HG03280 (cell line): ENCODE measurements at regions not wholly inside any gene's neighbourhood (a gene's known extent, or its start where the extent isn't known, plus 50 kb on each side); places are given as distances from the start of the nearest gene placed in this dataset.

Source experiments
- ATAC-seq: cut with Tn5 transposase; IDR thresholded peaks from one replicate; pipeline ENCODE4 v1.9.1; 2021; ENCODE audit warnings: mild to moderate bottlenecking, moderate library complexity; ENCODE audit not compliant: unreplicated experiment

DNA sequence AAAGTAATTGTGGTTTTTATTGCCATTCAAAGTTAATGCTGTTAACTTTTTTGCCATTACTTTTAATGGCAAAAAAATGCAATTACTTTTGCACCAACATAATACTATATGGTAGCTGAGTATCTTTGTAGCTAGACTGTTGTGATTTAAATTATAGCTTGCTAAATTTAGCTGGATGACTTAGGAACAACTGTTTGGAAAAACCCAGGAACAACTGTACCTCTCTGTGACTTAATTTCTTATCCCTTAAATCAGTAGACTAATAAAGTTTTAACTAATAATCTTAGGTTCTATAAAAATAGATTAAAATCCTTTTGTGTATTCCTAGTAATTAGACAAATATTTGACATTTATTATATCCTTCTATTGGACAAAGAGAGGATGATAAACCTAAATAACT is 268.2 kb downstream of the TENT5A start:
- ATAC-seq = no peak

DNA sequence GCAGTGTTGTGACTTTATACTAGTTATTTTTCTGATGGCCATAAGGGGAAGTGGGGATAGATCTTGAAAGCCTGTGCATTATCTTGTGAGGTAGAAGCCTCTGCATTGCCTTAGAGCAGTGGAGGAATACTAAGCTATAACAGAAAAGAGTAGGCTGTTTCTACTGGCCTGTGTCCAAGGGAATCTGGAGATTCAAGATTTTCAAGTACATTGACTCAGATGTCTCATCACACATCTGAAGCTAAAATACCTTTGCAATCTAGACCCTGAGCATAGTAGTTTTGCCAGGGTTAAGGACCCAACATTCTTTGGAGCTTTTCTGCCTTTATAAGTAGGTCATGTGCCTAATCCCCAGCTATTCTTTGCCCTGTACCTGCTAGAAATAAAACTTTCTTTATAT is 272.3 kb downstream of the TENT5A start:
- no peak for ATAC-seq

DNA sequence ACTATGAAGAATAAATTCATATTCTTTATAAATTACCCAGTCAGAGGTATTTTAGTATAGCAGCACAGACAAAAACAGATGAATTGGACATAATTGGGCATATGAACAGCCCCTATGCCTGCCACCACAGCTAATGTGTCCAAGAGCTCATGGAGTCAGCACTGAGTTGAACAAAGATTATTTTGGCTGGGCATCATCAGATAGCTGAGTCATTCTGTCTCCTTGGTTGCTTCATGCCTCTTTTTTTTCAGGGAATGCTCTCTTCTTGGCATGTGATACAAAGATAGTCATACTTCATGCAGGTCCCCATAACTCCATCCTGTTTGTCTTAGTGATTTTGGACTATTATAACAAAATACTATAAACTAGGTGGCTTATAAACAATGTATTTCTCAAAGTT is 275.6 kb downstream of the TENT5A start:
- ATAC-seq = no peak

DNA sequence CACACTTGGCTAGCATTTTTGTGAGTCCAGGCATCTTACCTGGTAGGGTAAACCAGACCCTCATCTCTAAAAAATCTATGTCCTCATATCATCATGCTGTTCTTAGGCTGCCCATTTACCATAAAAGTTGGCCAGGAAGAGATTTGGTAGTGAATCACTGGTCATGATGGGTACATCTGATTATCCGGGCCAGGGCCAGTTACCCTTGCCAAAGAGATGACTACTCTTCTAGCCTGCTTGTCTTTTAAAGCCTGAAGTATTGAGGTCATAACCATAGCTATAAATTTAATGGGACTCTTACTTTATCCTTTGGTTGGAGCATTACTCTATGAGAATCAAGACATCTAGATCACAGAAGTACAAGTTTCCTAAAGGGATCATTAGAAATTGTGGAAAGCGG is 276.8 kb downstream of the TENT5A start:
- no peak for ATAC-seq

DNA sequence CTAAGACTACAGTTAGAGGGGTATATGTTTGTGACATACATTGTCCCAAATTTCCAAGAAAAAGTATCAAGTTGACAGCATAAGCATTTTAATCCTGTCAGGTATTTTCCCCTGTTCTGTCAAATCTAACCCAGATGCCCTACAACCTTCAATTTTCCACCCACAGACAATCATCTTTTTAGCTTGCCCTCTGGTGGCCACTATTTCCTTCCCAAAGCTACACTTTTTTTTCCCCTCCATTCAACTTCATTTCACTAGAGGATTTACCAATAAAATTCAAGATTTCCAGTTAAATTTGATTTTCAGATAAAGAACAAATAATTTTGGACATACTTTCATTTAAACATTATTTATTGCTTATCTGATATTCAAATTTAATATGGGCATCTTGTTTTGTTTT is 286.6 kb downstream of the TENT5A start:
- no peak for ATAC-seq

DNA sequence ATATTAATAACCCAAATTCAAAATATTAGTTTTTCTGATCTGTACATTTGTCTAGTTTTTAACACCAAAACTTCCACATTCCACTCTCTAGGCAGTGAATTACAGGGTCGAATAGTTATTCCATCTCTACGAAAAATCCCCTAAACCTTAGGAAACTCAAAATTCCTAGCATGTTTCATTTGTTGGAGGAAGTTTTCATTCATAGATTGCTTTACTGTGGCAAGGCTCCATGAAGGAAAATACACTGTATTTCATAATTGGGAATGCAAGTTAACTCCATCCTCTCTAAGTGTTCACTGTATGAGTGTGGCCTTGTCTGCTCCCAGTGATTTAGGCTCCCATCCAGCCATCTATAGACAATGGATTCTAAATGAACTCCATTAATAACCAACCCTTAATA is 296.1 kb downstream of the TENT5A start:
- ATAC-seq = no peak

DNA sequence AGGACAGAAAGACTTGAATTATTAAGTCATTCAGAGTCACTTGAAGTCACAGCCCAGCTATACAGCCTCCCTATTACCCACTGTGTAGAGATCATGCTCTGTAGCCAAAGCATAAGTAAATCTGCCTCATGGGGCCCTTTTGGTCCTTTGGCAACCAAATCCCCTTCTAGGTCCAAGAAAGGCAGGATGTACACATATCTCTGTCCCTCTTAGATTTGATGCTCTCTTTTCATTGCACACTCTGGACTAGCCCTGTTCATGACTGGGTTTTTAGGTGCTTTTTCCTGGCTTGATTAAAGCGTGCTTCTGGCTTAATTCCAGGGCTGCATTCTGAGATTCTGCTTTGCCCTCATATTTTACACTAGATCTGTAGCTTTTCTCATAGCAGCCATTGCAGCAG is 296.8 kb downstream of the TENT5A start:
- ATAC-seq = no peak

DNA sequence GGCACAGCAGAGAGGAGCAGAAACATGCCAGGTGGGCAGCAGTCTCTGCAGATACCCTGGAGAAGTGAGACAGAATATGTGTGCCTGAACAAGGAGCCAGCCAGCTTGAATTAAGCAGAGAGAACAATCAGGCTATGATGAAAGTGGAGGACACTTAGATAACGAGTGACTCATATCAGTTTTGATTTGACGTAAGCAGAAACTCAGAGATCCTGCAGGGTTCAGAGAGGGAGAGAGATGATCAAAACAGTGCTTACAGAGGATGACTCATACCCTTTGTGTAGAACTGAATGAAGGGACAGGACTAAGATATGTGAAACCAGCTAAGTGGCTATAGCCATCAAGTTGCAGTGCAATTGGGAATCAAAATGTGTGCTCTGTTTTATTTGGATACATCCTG is 300.7 kb downstream of the TENT5A start:
- ATAC-seq = peak; percentile 96

DNA sequence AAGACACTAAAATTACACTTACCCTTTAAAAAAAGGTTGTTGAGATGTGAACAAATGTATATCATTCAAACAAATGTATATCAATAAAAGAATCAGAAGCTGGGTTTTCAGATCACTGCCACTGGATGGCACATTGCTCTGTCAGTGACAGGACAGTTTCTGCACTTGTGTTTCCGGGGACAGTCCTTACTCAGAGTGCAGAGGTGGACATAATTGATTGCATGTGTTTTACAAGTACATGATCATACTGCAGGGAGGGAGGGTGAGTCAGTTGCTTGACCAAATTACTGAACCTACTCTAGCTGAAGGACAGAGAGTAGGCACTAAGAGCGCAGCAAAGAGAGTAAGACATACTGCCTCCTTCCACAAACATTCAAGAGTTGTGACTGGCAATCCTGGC is 302.3 kb downstream of the TENT5A start:
- ATAC-seq = no peak

DNA sequence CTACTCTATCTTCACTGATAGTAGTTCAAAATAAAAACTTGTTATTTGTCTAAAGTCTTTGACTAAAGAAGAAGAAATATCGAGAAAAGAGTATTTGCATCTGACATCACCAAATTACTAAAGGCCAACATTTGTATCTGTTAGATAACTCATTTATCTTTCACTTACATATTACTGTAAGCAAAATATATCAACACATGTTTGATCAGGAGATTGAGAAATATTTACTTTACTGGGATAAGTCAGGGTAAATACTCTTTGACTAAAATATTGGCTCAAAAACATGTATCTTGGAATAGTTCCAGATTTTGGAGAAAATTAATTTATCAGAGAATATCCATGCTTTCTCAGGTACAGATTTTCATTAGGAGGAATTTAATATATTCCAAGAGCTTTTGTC is 306.0 kb downstream of the TENT5A start:
- no peak for ATAC-seq

DNA sequence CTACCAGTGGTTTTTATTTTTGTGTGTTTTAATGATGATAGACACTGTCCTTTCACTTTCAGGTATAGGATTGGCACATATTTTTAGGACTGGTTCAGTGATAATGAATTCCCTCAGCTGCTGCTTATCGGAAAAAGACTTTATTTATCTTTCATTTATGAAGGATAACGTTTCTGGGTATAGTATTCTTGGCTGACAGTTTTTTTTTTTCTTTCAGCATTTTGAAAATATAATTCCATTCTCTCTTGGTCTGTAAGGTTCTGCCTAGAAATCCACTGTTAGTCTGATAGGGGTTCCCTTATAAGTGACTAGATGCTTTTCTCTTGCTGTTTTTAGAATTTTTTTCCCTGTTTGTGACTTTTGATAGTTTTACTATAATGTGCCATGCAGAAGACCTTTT is 313.1 kb downstream of the TENT5A start:
- ATAC-seq = no peak

DNA sequence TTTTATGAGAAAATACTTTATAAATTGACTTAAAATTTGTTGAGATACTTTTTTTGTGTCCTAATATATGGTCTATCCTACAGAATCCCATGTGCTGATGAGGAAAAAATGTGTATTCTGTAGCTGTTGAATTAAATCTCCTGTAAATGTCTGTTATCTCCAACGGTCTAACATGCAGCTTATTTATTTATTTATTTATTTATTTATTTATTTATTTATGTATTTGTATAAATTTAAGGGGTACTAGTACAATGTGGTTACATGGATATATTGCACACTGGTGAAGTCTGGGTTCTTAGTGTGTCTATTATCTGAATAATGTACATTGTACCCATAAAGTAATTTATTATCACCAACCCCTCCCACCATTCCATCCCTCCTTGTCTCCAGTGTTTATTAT is 315.5 kb downstream of the TENT5A start:
- ATAC-seq = no peak

DNA sequence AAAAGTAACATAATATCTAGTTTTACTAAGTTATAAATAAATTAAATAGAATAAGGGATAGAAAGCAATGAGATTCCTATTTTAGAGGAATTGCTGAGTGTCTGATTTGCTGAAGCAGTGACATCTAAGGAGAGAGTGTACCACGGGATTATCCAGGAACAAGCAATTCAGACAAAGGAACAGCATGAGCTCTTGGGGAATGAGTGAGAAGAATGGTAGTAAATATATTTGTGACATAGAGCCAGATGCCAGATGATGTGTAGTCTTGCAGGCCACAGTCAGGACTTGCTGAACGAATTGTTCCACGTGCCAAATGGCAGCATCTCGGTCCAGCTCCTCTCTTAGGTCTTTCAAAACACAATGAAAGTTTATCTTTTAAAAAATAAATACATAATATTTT is 339.2 kb downstream of the TENT5A start:
- no peak for ATAC-seq

DNA sequence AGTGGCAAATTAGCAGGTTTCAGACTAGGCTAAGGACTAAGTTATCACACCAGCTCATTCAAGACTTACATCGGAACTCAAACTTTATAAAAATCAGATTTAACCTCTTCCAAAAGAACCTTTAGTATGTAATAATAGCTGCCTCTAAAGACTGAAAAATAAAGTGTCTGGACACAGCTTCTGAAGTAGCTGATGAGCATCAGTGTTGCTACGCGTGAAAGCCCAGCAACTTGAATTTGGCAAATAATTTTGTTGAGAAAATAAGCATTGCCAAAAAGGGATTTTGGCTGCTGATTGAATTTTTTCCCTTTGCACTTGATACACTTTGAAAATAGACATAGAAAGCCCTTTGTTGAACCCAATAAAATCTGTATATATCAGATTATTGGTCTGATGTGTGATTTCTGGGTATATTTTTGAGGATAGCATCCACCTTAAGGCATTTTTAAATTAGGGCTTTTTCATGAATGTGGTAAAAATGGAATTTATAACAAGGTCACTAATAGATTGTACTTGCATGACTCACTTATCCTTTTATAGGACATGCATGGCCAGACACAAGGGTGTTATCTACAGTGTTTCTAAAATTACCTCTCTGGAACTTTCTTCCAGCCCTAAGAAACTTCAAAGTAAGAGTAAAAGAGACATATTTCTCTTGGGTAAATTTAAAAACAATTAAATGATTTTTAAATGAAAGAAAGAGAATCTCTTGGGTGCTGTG is 350.4 kb downstream of the TENT5A start:
- ATAC-seq = no peak

DNA sequence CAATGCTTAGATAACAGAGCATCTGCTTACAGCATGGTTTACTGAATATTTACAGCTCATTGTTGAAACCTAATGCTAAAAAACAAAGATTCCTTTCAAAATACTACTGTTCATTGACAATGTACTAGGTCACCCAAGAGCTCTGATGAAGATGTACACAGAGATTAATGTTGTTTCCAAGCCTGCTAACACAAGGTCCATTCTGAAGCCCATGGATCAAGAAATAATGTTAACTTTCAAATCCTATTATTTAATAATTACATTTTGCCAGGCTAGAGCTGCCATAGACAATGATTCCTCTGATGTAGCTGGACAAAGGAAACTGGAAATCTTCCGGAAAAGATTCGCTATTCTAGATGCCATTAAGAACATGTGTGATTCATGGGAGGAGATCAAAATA is 355.6 kb downstream of the TENT5A start:
- ATAC-seq = no peak

DNA sequence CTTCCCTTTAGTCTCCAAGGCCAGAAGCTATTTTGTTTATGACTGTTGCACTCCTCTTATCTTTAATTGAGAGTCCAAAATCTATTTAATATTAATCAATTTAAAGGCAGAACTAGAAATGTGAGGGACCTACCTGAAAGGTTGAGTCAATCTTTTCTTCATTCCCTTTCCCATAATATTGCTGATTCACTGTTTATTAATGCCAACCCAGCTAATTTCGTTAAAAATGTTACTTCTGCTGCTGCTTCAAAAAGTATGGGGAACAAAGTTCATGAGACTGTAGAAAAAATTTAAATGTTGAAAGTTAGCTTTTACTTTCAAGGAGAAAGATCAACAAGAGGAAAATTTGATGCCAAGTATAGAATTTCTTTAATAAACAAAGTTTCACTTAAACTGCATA is 365.3 kb downstream of the TENT5A start:
- ATAC-seq = no peak

DNA sequence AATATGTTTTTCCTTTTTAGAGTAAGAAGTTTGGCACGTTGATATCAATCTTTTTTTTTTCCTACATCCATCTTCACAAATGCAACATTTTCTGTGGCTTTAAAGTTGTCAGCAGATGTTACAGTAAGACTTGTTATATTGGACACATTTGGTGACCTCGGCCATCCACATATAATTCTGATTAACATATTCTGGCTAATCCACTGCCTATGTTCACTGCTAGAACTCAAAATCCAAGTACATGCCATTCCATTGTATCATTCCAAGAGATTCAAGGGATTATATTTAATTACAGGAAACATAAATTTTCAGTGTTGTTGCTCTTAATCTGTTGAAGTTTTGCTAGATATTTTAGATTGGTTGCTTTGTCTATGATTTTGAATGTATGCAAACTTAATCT is 367.6 kb downstream of the TENT5A start:
- ATAC-seq = no peak

DNA sequence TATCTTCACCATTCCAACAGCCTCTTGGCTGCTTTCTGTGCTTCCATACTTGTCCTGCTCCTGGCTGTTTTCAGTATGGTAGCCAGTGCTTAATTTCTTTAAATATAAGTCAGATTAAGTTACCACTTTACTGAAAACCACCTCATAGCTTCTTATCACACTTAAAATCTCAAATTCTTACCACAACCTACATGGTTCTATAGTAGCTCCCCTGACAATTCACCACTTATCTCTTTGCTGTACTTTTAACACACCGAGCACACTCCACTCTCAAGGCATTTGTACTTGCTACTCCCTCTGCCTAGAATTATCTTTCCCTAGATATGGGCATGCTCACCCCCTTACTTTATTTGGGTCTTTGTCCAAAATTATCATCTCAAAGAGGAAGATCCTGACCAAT is 369.0 kb downstream of the TENT5A start:
- no peak for ATAC-seq

DNA sequence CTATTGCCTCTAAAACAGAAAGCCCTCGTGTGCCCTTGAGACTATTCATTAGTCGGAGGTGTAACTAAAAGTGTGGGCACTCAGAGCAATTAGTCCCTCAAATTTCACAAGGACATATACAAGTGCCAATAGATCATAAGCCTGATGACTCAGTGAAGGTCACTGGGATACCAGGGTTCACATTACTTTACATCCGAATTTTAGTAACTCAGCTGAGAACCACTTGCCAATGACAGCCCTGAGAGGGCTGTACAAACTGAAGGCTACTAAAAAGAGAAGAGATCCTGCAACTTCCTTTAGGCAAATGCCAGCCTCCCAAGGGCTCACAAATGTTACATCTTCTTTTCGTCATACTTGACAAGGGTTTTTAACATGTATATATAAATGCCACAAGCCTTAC is 369.6 kb downstream of the TENT5A start:
- ATAC-seq = no peak

DNA sequence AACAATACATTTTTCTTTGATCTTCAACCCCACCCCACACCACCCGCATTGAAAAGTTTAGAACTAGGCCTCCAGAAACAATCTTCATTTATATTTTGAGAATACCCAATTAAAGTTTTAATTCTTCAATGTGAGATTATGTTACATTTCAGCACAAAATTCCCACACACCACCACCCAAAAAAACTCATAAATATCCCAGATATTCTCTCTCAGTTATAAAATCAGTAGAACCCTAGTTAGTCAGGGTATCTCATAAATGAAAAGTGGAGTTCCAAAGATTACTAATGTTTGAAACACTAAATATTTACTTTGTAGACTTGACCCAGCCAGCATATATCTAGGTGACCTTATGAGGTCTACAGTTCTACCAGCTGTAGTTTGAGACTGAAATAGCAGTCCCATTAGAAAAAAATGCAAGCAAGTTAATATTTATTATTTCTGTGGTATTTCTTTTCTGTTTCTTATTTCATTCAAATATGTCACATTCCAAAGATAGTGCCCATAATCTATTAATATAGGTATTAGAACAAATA is 371.0 kb downstream of the TENT5A start:
- ATAC-seq = no peak

DNA sequence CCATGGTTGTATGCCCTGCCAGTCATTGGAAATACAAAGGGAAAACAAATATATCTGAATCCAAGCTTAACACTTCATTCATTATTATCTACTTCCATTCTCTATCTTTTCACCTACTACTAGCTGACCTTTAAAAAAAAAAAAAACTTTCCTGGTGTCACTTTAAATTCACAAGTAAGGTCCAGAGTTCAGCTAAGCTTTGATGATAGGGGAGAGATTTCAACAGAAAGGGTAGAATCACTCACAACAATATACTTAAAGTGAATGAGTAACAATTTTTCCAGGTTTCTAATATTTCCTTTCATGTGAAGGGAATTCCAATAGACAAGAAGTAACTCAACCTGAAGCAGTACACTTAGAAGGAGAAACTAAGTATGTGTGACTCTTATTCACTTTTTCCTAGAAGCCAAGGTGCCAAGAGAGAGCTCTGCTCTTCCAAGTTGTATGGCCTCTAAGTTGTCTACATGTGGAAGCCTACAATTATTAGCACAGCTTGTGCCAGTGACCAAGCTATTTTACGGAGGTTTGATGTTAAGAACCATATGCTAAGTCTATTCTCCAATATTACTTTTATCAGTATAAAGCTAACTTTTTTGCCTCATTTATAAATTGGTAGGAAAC is 371.7 kb downstream of the TENT5A start:
- no peak for ATAC-seq

DNA sequence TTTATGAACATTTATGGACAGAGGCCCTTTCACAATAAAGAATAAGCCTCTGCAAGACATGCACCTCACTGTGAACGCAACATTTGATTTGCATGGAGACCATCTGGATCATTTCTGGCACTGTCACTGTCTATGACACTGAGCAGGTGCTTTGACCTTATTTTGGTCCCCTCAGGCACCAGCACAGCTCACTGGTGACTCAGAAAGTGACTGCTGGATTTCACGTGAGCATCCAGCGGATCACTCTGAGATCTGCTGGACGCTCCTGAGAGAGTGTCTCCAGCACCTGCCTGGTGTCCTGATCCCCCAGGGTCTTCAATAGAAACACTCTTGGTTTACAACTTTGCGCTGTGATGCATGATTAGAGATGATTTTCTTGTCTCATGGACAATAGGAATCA is 375.7 kb downstream of the TENT5A start:
- no peak for ATAC-seq

DNA sequence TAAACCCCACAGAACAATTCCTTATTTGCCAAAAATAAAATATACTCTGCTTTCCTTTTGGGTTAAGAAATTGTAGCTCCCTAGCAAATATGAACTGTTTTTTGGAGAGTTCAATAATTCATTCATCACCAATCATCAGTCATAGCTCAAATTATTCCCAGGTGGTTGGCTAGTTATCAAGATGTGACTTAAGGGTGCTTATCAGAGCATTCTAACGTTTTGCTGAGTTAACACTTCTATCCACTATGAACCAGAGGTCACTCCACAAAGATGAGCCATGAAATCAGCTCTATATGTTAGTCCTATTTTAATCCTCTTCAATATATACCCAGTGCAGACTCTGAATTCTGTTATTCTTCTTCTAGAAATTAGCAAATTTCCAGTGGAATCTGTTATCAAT is 379.1 kb downstream of the TENT5A start:
- ATAC-seq = no peak
